Prostate gland (tissue), 2 donors: ENCODE measurements at regions not wholly inside any gene's neighbourhood (a gene's known extent, or its start where the extent isn't known, plus 50 kb on each side); places are given as distances from the start of the nearest gene placed in this dataset.

Source experiments
- CTCF ChIP-seq, 4 experiments: fragments of 200-600 bp in 2 of 4; fragments of 450-650 bp in 2 of 4; sonication (generic) in 2 of 4; IDR thresholded peaks; 1 replicate in 3 of 4; 2 replicates in 1 of 4; pipeline ENCODE4 v1.5.1; 2016 to 2019; ENCODE audit warnings: antibody characterized with exemption in 4 of 4, mild to moderate bottlenecking in 2 of 4, moderate library complexity in 2 of 4
- POLR2A ChIP-seq: fragments of 450-650 bp; IDR thresholded peaks from one replicate; pipeline ENCODE4 v1.6.1; 2016; ENCODE audit warnings: antibody characterized with exemption, mild to moderate bottlenecking
- POLR2AphosphoS5 ChIP-seq: sonication (generic); formaldehyde crosslinking; IDR thresholded peaks from one replicate; pipeline ENCODE4 v1.6.1; 2017; ENCODE audit warnings: antibody characterized with exemption

DNA sequence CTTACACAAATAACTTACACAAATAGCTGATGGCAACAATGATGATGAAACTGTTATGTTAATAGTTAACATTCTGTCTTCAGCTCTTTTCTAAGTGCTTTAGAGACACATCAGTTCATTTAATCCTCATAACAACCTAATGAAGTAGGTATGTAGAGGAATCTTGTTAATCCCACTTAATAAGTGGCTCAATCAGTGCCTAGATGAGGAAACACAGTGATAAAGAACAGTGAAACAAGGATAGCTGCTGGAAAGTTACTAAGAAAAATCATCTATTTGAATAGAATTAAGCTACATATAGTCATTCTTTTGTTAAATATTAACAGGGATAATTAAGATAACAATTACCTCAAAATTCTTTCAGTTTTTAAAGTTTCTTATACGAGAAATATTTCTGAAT is 487.6 kb downstream of the ARL4A start:
- no peak for TF ChIP-seq POLR2AphosphoS5
- no peak for TF ChIP-seq CTCF (IDR thresholded peaks at IDR 0.05)
- no peak for TF ChIP-seq POLR2A
